Prostate gland (tissue), 2 donors: ENCODE measurements at regions not wholly inside any gene's neighbourhood (a gene's known extent, or its start where the extent isn't known, plus 50 kb on each side); places are given as distances from the start of the nearest gene placed in this dataset.

ENCODE experiments used
- DNase-seq: peaks from one replicate; pipeline ENCODE4 v3.0.0-alpha.2; 2019; ENCODE audit warnings: low spot score
- H3K27ac ChIP-seq, 2 donors: fragments of 200-600 bp; sonication (generic); 2 replicates each; pipeline ENCODE4 v1.5.1; 2017 to 2019
- H3K27me3 ChIP-seq: fragments of 200-600 bp; sonication (generic); replicated peaks from 2 replicates; pipeline ENCODE4 v1.5.1; 2019; ENCODE audit not compliant: insufficient read depth
- H3K36me3 ChIP-seq, 2 donors: fragments of 200-600 bp; sonication (generic); 1 replicate in 1 of 2; 2 replicates in 1 of 2; pipeline versions ENCODE4 v1.5.1 to v1.8.1; 2017 to 2019
- H3K4me1 ChIP-seq: fragments of 200-600 bp; sonication (generic); replicated peaks from 2 replicates; pipeline ENCODE4 v1.5.1; 2019
- H3K4me3 ChIP-seq, 2 donors: fragments of 200-600 bp; sonication (generic); 2 replicates each; pipeline ENCODE4 v1.5.1; 2017 to 2019
- H3K9me3 ChIP-seq: fragments of 200-600 bp; sonication (generic); 2 replicates; pipeline ENCODE4 v1.5.1; 2017
- POLR2A ChIP-seq: fragments of 450-650 bp; IDR thresholded peaks from one replicate; pipeline ENCODE4 v1.6.1; 2016; ENCODE audit warnings: antibody characterized with exemption, mild to moderate bottlenecking
- POLR2AphosphoS5 ChIP-seq: sonication (generic); formaldehyde crosslinking; IDR thresholded peaks from one replicate; pipeline ENCODE4 v1.6.1; 2017; ENCODE audit warnings: antibody characterized with exemption
- WGBS: methylation state at CpG from one replicate; pipeline ENCODE4 v1.1.5; 2018; 5-methylcytosine and 5-hydroxymethylcytosine counted together
- intact Hi-C: fragments of 100-400 bp; cut with DNase I; formaldehyde crosslinking; loops from one replicate; pipeline ENCODE4 v1.14.2; 2022
- TF ChIP-seq, protein P1 (sequence below), 4 experiments: fragments of 200-600 bp in 2 of 4; fragments of 450-650 bp in 2 of 4; sonication (generic) in 2 of 4; IDR thresholded peaks; 1 replicate in 3 of 4; 2 replicates in 1 of 4; pipeline ENCODE4 v1.5.1; 2016 to 2019; ENCODE audit warnings: antibody characterized with exemption in 4 of 4, mild to moderate bottlenecking in 2 of 4, moderate library complexity in 2 of 4

GRCh38 chr3:124260206-124260915 lies 268.4 kb upstream of the ROPN1 start:
- no peaks in the 10 kb centered on the region for H3K4me1 ChIP-seq
- intact Hi-C loops = no loop called here
- H3K4me3 ChIP-seq = no peak overlapping the region
- no peaks in the 10 kb centered on the region for H3K36me3 ChIP-seq
- TF ChIP-seq POLR2AphosphoS5 (peak; percentile 8), POLR2A (no peak)
- H3K27me3 ChIP-seq = no peaks in the 10 kb centered on the region
- WGBS = 63% methylated on average over 1 of the region's 1 CpG
- DNase-seq = no peak
- no peaks in the 10 kb centered on the region for H3K9me3 ChIP-seq
- no peak overlapping the region for H3K27ac ChIP-seq

GRCh38 chr3:124261306-124261705 lies 269.4 kb upstream of the ROPN1 start:
- H3K27me3 ChIP-seq = no peaks in the 10 kb centered on the region
- no peaks in the 10 kb centered on the region for H3K36me3 ChIP-seq
- no peak for DNase-seq
- no peak overlapping the region for H3K4me3 ChIP-seq
- 87% methylated on average over 2 of the region's 2 CpGs for WGBS
- H3K9me3 ChIP-seq = no peaks in the 10 kb centered on the region
- no peak overlapping the region for H3K27ac ChIP-seq
- TF ChIP-seq, protein P1, sequence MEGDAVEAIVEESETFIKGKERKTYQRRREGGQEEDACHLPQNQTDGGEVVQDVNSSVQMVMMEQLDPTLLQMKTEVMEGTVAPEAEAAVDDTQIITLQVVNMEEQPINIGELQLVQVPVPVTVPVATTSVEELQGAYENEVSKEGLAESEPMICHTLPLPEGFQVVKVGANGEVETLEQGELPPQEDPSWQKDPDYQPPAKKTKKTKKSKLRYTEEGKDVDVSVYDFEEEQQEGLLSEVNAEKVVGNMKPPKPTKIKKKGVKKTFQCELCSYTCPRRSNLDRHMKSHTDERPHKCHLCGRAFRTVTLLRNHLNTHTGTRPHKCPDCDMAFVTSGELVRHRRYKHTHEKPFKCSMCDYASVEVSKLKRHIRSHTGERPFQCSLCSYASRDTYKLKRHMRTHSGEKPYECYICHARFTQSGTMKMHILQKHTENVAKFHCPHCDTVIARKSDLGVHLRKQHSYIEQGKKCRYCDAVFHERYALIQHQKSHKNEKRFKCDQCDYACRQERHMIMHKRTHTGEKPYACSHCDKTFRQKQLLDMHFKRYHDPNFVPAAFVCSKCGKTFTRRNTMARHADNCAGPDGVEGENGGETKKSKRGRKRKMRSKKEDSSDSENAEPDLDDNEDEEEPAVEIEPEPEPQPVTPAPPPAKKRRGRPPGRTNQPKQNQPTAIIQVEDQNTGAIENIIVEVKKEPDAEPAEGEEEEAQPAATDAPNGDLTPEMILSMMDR (IDR thresholded peaks at IDR 0.05) = no peak
- TF ChIP-seq POLR2AphosphoS5 = no peak
- no peak for TF ChIP-seq POLR2A
- H3K4me1 ChIP-seq = no peaks in the 10 kb centered on the region
- intact Hi-C loops = no loop called here

DNA sequence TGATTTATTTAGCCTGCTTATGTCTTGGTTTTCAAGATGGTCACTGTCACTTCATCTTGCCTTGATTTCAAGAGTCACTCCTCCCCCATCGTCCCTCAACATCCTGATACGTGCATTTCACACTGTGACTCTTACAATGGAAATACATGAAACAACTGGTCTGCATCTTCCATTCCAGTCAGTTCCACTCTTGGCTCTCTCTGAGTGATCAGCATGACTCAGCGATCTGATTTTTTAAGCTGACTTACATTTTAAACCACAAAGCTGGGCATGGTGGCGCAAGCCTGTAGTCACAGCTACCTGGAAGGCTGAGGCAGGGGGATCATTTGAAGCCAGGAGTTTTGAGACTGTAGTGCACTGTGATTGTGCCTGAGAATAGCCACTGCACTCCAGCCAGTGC lies 271.2 kb upstream of the ROPN1 start:
- WGBS = 84% methylated on average over 4 of the region's 4 CpGs
- no peak overlapping the region for H3K4me3 ChIP-seq
- TF ChIP-seq, protein P1 (IDR thresholded peaks at IDR 0.05) = no peak
- TF ChIP-seq POLR2AphosphoS5 (no peak), POLR2A (no peak)
- no peak overlapping the region for H3K27ac ChIP-seq
- no peaks in the 10 kb centered on the region for H3K27me3 ChIP-seq
- H3K36me3 ChIP-seq = no peaks in the 10 kb centered on the region
- intact Hi-C loops = no loop called here
- no peaks in the 10 kb centered on the region for H3K9me3 ChIP-seq
- no peak for DNase-seq
- H3K4me1 ChIP-seq = no peaks in the 10 kb centered on the region

GRCh38 chr3:124264346-124264745 lies 272.4 kb upstream of the ROPN1 start:
- no peak overlapping the region for H3K27ac ChIP-seq
- no peaks in the 10 kb centered on the region for H3K9me3 ChIP-seq
- no peak for DNase-seq
- H3K36me3 ChIP-seq = no peaks in the 10 kb centered on the region
- WGBS = 84% methylated on average over 8 of the region's 8 CpGs
- TF ChIP-seq, protein P1 (IDR thresholded peaks at IDR 0.05) = no peak
- TF ChIP-seq POLR2A (no peak), POLR2AphosphoS5 (no peak)
- intact Hi-C loops = no loop called here
- H3K4me3 ChIP-seq = no peak overlapping the region
- H3K4me1 ChIP-seq = no peaks in the 10 kb centered on the region
- H3K27me3 ChIP-seq = no peaks in the 10 kb centered on the region

DNA sequence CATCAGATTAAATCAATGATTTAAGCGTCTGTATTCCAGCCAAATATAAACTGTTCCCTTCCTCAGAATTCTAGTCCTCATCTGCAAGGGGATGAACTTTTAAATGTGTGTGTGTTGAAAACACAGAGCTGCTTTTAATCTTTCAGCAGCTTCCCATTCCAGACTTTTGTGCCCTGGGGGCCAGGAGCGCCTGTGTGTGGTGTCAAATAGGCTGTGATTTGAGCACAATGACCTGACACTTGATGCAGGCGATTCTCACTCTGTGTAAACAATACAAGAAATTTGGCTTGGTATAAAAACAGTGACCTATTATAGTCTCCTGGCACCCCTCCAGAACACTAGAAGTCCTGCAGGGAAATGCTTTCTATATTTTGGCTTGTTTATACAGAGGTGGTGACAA lies 274.6 kb upstream of the ROPN1 start:
- no peak for DNase-seq
- WGBS = 16% methylated on average over 3 of the region's 3 CpGs
- Histone ChIP-seq H3K9me3 (no peaks in the 10 kb centered on the region), H3K27ac (no peak overlapping the region), H3K4me3 (no peak overlapping the region), H3K36me3 (no peaks in the 10 kb centered on the region), H3K4me1 (no peaks in the 10 kb centered on the region), H3K27me3 (no peaks in the 10 kb centered on the region)
- intact Hi-C loops = no loop called here
- TF ChIP-seq POLR2A (no peak), POLR2AphosphoS5 (no peak)
- TF ChIP-seq, protein P1 (IDR thresholded peaks at IDR 0.05) = no peak
